ENCODE measurements at regions not wholly inside any gene's neighbourhood (a gene's known extent, or its start where the extent isn't known, plus 50 kb on each side); places are given as distances from the start of the nearest gene placed in this dataset.

DNA sequence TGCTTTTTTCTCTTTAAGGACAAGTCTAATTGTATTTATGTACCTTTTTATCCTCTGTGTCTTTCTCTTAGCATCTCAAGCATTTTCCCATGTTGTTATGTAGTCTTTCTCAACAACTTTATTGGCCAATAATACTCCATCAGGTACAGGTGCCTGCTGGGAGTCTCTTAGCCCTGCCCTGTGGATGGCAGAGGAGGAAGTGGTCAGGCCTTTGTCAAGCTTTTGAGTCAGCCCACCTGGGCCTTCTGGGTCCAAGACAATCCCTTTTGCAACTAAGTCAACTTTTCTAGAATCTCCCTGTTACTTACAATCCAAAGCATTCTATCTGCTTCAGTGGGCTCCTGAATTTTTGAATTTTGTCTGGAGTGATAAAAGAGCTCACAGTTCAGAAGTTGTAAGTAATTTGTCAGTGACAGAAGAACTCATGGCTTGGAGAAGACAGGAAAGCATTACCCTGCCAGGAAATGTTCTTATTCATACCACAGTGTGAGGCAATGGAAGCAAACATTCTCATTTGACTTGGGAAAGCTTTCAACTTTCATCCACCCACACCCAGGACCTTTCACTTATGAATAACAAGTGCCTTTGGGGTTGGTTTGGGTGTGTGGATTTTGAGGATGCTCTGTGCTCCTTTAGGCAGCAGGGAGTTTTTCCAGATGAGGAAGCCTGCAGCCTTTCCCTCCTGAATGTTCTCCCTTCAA lies 200.0 kb upstream of the S1PR3 start:
- POLR2A ChIA-PET, result no interaction called here
- DNase-seq (ENCODE audit: low spot score) (no peak), FAIRE-seq (no peak), ATAC-seq (no peak)
- no peaks in the 10 kb centered on the region for H4K20me1 ChIP-seq (ENCODE audit: insufficient read depth, low read length)
- no peak overlapping the region for H3K27ac ChIP-seq (ENCODE audit: extremely low read length, insufficient read depth, low read length)
- no peak overlapping the region for H3K4me3 ChIP-seq (replicated peaks in 1 of 3; ENCODE audit: insufficient read depth in 1 of 3, low read depth in 2 of 3, low read length in 3 of 3)
- H3K36me3 ChIP-seq (replicated peaks in 1 of 2; ENCODE audit: control insufficient read depth in 1 of 2, insufficient read depth in 2 of 2, low read length in 2 of 2), result no peaks in the 10 kb centered on the region
- no peaks in the 10 kb centered on the region for H3K9me3 ChIP-seq (ENCODE audit: low read length)
- intact Hi-C loops (cut with micrococcal nuclease; ENCODE audit: unreplicated experiment) (no loop called here), in situ Hi-C loops (cut with HindIII; ENCODE audit: extremely low pct_ligation_motif_present, low pct_unique_long_range_greater_than_20kb) (no loop called here)
- no TSS peak for BruUV-seq (replicated peaks)
- TF ChIP-seq POGZ (CRISPR knock-in tag; IDR thresholded peaks at IDR 0.05), result no peak
- TF ChIP-seq, protein P1, sequence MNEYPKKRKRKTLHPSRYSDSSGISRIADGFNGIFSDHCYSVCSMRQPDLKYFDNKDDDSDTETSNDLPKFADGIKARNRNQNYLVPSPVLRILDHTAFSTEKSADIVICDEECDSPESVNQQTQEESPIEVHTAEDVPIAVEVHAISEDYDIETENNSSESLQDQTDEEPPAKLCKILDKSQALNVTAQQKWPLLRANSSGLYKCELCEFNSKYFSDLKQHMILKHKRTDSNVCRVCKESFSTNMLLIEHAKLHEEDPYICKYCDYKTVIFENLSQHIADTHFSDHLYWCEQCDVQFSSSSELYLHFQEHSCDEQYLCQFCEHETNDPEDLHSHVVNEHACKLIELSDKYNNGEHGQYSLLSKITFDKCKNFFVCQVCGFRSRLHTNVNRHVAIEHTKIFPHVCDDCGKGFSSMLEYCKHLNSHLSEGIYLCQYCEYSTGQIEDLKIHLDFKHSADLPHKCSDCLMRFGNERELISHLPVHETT (CRISPR knock-in tag; conservative IDR thresholded peaks at IDR 0.05), result no peak
- TF ChIP-seq TBP (CRISPR knock-in tag; IDR thresholded peaks at IDR 0.05), result no peak
- TF ChIP-seq ZNF556 (CRISPR knock-in tag; IDR thresholded peaks at IDR 0.05; ENCODE audit: borderline replicate concordance), result no peak
- TF ChIP-seq, protein P2, sequence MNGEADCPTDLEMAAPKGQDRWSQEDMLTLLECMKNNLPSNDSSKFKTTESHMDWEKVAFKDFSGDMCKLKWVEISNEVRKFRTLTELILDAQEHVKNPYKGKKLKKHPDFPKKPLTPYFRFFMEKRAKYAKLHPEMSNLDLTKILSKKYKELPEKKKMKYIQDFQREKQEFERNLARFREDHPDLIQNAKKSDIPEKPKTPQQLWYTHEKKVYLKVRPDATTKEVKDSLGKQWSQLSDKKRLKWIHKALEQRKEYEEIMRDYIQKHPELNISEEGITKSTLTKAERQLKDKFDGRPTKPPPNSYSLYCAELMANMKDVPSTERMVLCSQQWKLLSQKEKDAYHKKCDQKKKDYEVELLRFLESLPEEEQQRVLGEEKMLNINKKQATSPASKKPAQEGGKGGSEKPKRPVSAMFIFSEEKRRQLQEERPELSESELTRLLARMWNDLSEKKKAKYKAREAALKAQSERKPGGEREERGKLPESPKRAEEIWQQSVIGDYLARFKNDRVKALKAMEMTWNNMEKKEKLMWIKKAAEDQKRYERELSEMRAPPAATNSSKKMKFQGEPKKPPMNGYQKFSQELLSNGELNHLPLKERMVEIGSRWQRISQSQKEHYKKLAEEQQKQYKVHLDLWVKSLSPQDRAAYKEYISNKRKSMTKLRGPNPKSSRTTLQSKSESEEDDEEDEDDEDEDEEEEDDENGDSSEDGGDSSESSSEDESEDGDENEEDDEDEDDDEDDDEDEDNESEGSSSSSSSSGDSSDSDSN (CRISPR knock-in tag; IDR thresholded peaks at IDR 0.05), result no peak
- TF ChIP-seq HIVEP1 (CRISPR knock-in tag; IDR thresholded peaks at IDR 0.05), result no peak
- TF ChIP-seq HNF4A (CRISPR knock-in tag; IDR thresholded peaks at IDR 0.05), result no peak
- TF ChIP-seq, protein P3, sequence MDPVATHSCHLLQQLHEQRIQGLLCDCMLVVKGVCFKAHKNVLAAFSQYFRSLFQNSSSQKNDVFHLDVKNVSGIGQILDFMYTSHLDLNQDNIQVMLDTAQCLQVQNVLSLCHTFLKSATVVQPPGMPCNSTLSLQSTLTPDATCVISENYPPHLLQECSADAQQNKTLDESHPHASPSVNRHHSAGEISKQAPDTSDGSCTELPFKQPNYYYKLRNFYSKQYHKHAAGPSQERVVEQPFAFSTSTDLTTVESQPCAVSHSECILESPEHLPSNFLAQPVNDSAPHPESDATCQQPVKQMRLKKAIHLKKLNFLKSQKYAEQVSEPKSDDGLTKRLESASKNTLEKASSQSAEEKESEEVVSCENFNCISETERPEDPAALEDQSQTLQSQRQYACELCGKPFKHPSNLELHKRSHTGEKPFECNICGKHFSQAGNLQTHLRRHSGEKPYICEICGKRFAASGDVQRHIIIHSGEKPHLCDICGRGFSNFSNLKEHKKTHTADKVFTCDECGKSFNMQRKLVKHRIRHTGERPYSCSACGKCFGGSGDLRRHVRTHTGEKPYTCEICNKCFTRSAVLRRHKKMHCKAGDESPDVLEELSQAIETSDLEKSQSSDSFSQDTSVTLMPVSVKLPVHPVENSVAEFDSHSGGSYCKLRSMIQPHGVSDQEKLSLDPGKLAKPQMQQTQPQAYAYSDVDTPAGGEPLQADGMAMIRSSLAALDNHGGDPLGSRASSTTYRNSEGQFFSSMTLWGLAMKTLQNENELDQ (CRISPR knock-in tag; IDR thresholded peaks at IDR 0.05; ENCODE audit: borderline replicate concordance), result no peak
- TF ChIP-seq, protein P4, sequence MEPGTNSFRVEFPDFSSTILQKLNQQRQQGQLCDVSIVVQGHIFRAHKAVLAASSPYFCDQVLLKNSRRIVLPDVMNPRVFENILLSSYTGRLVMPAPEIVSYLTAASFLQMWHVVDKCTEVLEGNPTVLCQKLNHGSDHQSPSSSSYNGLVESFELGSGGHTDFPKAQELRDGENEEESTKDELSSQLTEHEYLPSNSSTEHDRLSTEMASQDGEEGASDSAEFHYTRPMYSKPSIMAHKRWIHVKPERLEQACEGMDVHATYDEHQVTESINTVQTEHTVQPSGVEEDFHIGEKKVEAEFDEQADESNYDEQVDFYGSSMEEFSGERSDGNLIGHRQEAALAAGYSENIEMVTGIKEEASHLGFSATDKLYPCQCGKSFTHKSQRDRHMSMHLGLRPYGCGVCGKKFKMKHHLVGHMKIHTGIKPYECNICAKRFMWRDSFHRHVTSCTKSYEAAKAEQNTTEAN (CRISPR knock-in tag; conservative IDR thresholded peaks at IDR 0.05), result no peak
- TF ChIP-seq, protein P5, sequence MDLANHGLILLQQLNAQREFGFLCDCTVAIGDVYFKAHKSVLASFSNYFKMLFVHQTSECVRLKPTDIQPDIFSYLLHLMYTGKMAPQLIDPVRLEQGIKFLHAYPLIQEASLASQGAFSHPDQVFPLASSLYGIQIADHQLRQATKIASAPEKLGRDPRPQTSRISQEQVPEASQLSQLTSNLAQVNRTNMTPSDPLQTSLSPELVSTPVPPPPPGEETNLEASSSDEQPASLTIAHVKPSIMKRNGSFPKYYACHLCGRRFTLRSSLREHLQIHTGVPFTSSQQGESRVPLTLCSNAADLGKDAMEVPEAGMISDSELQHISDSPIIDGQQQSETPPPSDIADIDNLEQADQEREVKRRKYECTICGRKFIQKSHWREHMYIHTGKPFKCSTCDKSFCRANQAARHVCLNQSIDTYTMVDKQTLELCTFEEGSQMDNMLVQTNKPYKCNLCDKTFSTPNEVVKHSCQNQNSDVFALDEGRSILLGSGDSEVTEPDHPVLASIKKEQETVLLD (CRISPR knock-in tag; IDR thresholded peaks at IDR 0.05; ENCODE audit: low read depth), result no peak
- H2AFZ ChIP-seq (ENCODE audit: low read length), result no peak overlapping the region
- no peak overlapping the region for H3K4me2 ChIP-seq (ENCODE audit: low read depth, low read length)
- H3K9ac ChIP-seq (ENCODE audit: insufficient read depth, low read depth, low read length), result no peak overlapping the region
- H3K27me3 ChIP-seq (ENCODE audit: control insufficient read depth in 1 of 2, insufficient read depth in 2 of 2, low read length in 2 of 2), result 0 out of 5 replicates have a peak, but pooled peaks cover 0 to 3% of the 10 kb centered on the region in 2 experiments
- CTCF ChIA-PET (ENCODE audit: low intra/inter-chr PET ratio, low total read pairs), result no interaction called here
- H3K4me1 ChIP-seq (ENCODE audit: insufficient read depth, low read length), result no peaks in the 10 kb centered on the region
- no peaks in the 10 kb centered on the region for H3K79me2 ChIP-seq (ENCODE audit: insufficient read depth, low read length)
